H7 (cell line): ENCODE measurements at regions not wholly inside any gene's neighbourhood (a gene's known extent, or its start where the extent isn't known, plus 50 kb on each side); places are given as distances from the start of the nearest gene placed in this dataset.

Experiments used
- DNase-seq: peaks from one replicate; pipeline ENCODE4 v3.0.0; 2012
- H3K27me3 ChIP-seq: 2 replicates; pipeline ENCODE4 v1.6.0; 2011; ENCODE audit warnings: mild to moderate bottlenecking, low read length; ENCODE audit not compliant: control insufficient read depth, insufficient read depth
- H3K36me3 ChIP-seq: replicated peaks from 2 replicates; pipeline ENCODE4 v1.5.1; 2011; ENCODE audit warnings: low read length; ENCODE audit not compliant: control insufficient read depth, insufficient read depth
- H3K4me3 ChIP-seq: 2 replicates; pipeline ENCODE4 v1.5.1; 2011; ENCODE audit warnings: low read depth, mild to moderate bottlenecking, control low read depth, low read length, moderate library complexity; ENCODE audit not compliant: insufficient read depth

GRCh38 chr17:68812876-68813584 is 142.2 kb downstream of the ABCA8 start:
- Histone ChIP-seq H3K4me3 (no peak overlapping the region), H3K27me3 (no peaks in the 10 kb centered on the region), H3K36me3 (no peaks in the 10 kb centered on the region)
- DNase-seq = no peak

DNA sequence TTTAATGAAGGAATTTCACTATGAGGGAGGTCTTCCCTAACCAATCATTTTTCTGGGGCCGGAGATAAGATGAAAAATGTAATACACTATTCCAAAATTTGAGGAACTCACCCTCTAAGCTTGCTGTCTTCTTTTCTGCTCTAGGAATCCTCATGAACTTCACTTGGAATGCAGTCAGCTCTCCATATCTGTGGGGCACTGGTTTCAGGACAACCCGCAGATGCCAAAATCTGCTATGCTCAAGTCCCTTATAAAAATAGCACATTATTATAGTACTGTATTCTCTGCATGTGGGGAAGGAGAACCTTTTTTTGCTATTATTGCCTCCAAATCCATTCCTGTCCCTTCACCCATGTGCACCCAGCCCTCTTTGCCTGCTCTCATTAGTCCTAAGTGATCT is 146.0 kb downstream of the ABCA8 start:
- no peak for DNase-seq
- Histone ChIP-seq H3K4me3 (no peak overlapping the region), H3K36me3 (no peaks in the 10 kb centered on the region), H3K27me3 (no peaks in the 10 kb centered on the region)

- Histone ChIP-seq H3K27me3 (no peaks in the 10 kb centered on the region), H3K36me3 (no peaks in the 10 kb centered on the region), H3K4me3 (no peak overlapping the region)
- no peak for DNase-seq
Observed at GRCh38 chr17:68807998-68808772, 147.0 kb downstream of the ABCA8 start.

GRCh38 chr17:68805609-68806008 is 149.6 kb downstream of the ABCA8 start:
- H3K27me3 ChIP-seq = no peaks in the 10 kb centered on the region
- no peaks in the 10 kb centered on the region for H3K36me3 ChIP-seq
- no peak for DNase-seq
- H3K4me3 ChIP-seq = no peak overlapping the region

DNA sequence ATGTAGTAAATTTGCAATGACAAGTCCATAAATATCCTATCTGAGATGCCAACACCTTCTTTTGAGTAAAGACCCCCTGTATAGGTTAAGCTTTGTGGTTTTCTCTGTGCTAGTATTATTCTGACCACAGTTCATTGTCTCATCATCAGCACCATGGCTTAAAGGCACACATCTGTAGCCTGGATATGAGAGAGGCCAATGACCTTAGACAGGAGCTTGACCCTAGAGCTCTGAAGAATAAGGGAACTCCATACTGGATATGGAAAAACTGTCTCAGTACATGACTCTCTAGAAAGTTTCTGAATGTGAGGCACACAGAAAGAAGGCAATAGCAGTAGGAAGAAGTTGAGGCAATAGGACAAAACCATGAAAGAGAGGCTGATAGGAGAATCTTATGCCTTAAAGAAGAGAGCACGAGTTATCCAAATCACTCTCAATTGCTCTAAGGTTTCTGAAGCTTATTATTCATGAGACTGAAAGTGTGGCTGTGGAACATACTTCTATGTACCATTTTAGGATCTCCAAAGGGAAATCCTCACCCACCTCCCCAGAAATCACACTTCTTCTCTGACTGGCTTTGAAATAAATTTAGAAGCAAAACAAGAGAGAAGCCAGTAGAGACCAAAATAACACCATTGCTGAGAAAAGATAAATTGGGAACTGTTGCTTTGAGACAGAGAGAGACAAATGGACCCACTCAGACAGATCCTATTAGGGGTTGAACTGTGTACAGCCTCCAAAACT is 150.2 kb downstream of the ABCA8 start:
- Histone ChIP-seq H3K4me3 (no peak overlapping the region), H3K27me3 (no peaks in the 10 kb centered on the region), H3K36me3 (no peaks in the 10 kb centered on the region)
- DNase-seq = no peak

DNA sequence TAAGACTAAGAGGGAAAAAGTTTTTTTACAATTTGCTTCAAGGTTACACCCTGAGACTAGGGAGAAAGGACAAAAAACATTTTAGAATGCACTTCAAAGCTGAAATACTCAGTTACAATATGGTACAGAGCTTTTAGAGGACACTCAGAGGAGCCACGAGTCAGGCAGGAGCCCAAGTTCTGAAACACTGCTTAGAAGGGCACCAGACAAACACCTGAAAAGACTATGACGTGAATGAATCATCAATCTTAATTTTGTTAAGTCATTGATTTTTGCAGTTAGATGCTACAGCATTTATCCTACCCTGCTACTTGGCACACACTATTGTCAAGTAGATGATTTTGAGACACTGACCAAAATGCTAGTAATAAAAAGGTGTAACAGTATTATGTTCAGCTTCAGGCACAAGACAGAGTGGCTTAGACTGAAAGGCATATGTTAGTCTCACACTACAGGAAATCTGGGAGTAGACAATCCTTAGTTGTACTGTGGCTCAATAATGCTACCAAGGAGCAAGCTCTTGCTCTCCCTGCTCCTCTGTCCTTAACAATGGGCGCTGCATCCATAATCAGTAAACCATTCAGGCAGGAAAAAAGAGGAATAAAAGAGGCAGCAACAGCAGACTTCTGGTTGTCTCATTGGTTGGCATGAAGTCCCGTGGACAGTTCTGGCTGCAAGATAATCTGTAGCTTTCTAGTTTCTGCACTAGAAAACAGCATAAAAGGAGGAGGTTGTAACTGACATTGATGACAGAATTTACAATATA is 151.8 kb downstream of the ABCA8 start:
- Histone ChIP-seq H3K36me3 (no peaks in the 10 kb centered on the region), H3K4me3 (no peak overlapping the region), H3K27me3 (no peaks in the 10 kb centered on the region)
- no peak for DNase-seq

GRCh38 chr17:68801335-68802247 is 153.6 kb downstream of the ABCA8 start:
- H3K4me3 ChIP-seq = no peak overlapping the region
- no peak for DNase-seq
- no peaks in the 10 kb centered on the region for H3K27me3 ChIP-seq
- H3K36me3 ChIP-seq = no peaks in the 10 kb centered on the region

DNA sequence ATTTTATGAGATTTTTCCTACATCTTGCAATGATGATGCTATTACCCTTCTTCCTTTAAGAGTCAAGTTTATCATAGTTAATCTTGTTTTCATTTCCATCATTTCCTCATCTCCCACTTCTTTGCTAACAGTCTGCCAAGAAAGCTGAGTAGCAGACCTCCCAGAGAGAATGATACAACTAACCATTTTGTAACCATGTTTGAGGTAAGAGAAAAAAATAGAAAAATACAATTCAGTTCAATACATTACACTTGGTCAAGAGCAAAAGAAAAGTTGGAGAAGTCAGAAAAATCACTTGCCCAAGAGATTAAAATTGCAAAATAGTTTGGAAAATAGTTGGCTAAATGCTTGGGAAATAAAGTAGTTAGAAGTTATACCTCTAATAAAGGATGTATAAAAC is 154.4 kb downstream of the ABCA8 start:
- no peak for DNase-seq
- Histone ChIP-seq H3K27me3 (no peaks in the 10 kb centered on the region), H3K36me3 (no peaks in the 10 kb centered on the region), H3K4me3 (no peak overlapping the region)

- Histone ChIP-seq H3K4me3 (no peak overlapping the region), H3K27me3 (no peaks in the 10 kb centered on the region), H3K36me3 (no peaks in the 10 kb centered on the region)
- no peak for DNase-seq
Observed at GRCh38 chr17:68794636-68795434, 160.4 kb downstream of the ABCA8 start.

GRCh38 chr17:68792873-68793272 is 162.3 kb downstream of the ABCA8 start:
- Histone ChIP-seq H3K27me3 (no peaks in the 10 kb centered on the region), H3K4me3 (no peak overlapping the region), H3K36me3 (no peaks in the 10 kb centered on the region)
- no peak for DNase-seq

DNA sequence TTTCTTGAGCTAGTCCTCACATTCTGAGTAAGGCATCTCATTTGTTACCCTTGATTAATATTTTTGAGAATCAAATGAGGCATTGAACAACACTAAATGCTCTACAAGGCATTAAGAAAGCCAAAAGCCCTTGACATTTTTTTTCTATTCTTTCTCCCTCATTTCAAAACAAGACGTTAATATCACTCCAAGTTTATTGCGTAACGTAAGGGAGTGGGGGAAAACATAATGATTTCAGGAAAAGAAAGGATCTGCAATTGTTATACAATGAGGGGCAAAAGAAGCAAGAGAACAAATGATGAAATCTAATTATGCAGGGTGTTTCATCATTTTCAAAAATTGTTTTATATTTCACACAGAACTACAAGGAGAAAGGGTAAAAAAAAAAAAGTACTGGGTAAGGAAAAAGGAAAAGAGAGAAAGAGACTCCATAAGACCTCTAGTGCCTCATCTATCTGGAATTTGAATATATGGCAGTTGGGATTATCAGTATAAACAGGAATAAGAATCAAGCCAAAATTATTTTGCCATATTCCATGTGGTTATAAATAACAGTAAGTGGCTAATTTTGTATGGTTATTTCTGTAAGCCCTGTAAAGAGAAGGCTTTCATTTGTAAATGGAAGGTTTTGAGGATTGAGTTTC is 163.0 kb downstream of the ABCA8 start:
- no peak for DNase-seq
- Histone ChIP-seq H3K27me3 (no peaks in the 10 kb centered on the region), H3K36me3 (no peaks in the 10 kb centered on the region), H3K4me3 (no peak overlapping the region)

DNA sequence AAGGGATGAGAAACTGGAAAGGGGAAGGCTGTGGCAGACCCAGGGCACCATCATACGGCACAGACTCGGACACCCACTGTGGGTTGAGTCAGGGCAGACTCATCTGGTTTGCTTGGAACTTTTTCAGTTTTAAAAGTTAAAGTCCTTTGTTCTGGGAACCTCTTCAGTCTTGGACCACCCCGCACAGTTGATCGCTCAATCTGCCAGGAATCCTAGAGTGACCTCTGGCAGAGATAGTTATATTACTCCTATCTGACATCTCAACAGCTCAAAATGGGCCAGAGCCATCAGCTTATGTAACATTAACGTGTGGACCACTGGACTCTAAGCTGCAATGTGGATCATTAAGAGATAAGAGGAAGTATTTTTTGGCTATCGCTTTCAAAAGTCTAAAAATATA is 164.3 kb downstream of the ABCA8 start:
- Histone ChIP-seq H3K36me3 (no peaks in the 10 kb centered on the region), H3K4me3 (no peak overlapping the region), H3K27me3 (no peaks in the 10 kb centered on the region)
- DNase-seq = no peak

GRCh38 chr17:68790492-68790891 is 164.7 kb downstream of the ABCA8 start:
- Histone ChIP-seq H3K27me3 (no peaks in the 10 kb centered on the region), H3K4me3 (no peak overlapping the region), H3K36me3 (no peaks in the 10 kb centered on the region)
- DNase-seq = no peak
